ENCODE measurements at regions not wholly inside any gene's neighbourhood (a gene's known extent, or its start where the extent isn't known, plus 50 kb on each side); places are given as distances from the start of the nearest gene placed in this dataset.

DNA sequence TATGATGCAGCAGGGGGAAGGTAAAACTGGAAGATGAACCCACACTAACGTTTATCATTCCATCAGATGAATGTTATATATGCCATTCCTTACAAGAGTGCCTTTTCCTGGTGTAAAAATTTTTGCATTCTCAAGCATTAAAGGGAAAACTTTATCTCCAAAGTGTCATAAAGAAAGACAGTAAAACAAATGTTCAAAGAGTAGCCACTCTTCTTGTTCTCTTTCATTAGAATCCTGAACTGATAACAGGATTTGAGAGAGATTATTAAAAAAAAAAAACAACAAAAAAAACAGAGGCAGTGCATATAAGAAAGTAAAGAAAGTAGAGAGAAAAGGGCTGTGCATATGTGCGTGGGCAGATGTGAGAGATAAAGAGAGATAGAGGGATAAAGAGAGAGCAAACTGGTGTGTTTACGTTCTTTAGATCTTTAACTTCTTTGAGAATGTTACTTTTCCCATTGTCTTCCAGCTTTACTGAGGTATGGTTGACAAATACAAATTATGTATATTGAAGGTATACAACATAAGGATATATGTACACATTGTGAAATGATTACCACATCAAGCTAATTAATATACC lies 275.4 kb downstream of the HS3ST1 start:
- TF ChIP-seq, protein P1, sequence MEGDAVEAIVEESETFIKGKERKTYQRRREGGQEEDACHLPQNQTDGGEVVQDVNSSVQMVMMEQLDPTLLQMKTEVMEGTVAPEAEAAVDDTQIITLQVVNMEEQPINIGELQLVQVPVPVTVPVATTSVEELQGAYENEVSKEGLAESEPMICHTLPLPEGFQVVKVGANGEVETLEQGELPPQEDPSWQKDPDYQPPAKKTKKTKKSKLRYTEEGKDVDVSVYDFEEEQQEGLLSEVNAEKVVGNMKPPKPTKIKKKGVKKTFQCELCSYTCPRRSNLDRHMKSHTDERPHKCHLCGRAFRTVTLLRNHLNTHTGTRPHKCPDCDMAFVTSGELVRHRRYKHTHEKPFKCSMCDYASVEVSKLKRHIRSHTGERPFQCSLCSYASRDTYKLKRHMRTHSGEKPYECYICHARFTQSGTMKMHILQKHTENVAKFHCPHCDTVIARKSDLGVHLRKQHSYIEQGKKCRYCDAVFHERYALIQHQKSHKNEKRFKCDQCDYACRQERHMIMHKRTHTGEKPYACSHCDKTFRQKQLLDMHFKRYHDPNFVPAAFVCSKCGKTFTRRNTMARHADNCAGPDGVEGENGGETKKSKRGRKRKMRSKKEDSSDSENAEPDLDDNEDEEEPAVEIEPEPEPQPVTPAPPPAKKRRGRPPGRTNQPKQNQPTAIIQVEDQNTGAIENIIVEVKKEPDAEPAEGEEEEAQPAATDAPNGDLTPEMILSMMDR (conservative IDR thresholded peaks at IDR 0.05; ENCODE audit: low read length): no peak
- no peak for TF ChIP-seq EZH2phosphoT487 (IDR thresholded peaks at IDR 0.05; ENCODE audit: borderline replicate concordance)

Measured in Loucy (cell line).